HepG2 (cell line): ENCODE measurements at regions not wholly inside any gene's neighbourhood (a gene's known extent, or its start where the extent isn't known, plus 50 kb on each side); places are given as distances from the start of the nearest gene placed in this dataset.

Experiments
- CSRNP1 ChIP-seq: sonication (generic); formaldehyde crosslinking; IDR thresholded peaks from 2 replicates; pipeline ENCODE4 v1.8.1; 2023; ENCODE audit warnings: mild to moderate bottlenecking, missing genetic modification reagents
- MTF1 ChIP-seq: sonication (generic); formaldehyde crosslinking; IDR thresholded peaks from 2 replicates; pipeline ENCODE4 v1.5.0; 2020; ENCODE audit warnings: missing genetic modification reagents
- TBL1XR1 ChIP-seq: fragments of 150-350 bp; IDR thresholded peaks from 2 replicates; pipeline ENCODE4 v1.6.1; 2014; ENCODE audit warnings: borderline replicate concordance, low read length; ENCODE audit not compliant: partially characterized antibody

GRCh38 chr5:74259572-74259971 lies 381.0 kb downstream of the ENC1 start:
- no peak for TF ChIP-seq MTF1 (CRISPR knock-in tag)
- TF ChIP-seq TBL1XR1: no peak
- no peak for TF ChIP-seq CSRNP1
